ENCODE measurements at regions not wholly inside any gene's neighbourhood (a gene's known extent, or its start where the extent isn't known, plus 50 kb on each side); places are given as distances from the start of the nearest gene placed in this dataset.

- no peak for TF ChIP-seq POLR2A (IDR thresholded peaks at IDR 0.05; ENCODE audit: borderline replicate concordance, extremely low read depth, insufficient read depth, insufficient read length)
- no peak for TF ChIP-seq CTCF (IDR thresholded peaks at IDR 0.05 in 2 of 3, conservative IDR thresholded peaks at IDR 0.05 in 1 of 3; ENCODE audit: borderline replicate concordance in 1 of 3, insufficient read depth in 1 of 3, low read depth in 2 of 3, low read length in 2 of 3)
- TF ChIP-seq POLR2AphosphoS5 (IDR thresholded peaks at IDR 0.05; ENCODE audit: low read depth, low read length), result no peak
- no peak for TF ChIP-seq ZNF274 (IDR thresholded peaks at IDR 0.05; ENCODE audit: low read depth, low read length)
- TF ChIP-seq REST (IDR thresholded peaks at IDR 0.05; ENCODE audit: low read depth), result no peak
- no peak for TF ChIP-seq JUND (IDR thresholded peaks at IDR 0.05)
- TF ChIP-seq, protein P1, sequence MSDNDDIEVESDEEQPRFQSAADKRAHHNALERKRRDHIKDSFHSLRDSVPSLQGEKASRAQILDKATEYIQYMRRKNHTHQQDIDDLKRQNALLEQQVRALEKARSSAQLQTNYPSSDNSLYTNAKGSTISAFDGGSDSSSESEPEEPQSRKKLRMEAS (IDR thresholded peaks at IDR 0.05), result no peak
Measured at GRCh38 chr5:66241136-66241825, 97.2 kb downstream of the SREK1 start.
